GM18519 (cell line): ENCODE measurements at regions not wholly inside any gene's neighbourhood (a gene's known extent, or its start where the extent isn't known, plus 50 kb on each side); places are given as distances from the start of the nearest gene placed in this dataset.
"Not testable (repeated sequence)": the region's sequence is repeated elsewhere in the genome, so short reads cannot be mapped to it uniquely, and the experiment has no call there.

ENCODE experiments used
- ATAC-seq: cut with Tn5 transposase; IDR thresholded peaks from one replicate; pipeline ENCODE4 v1.9.1; 2021; ENCODE audit warnings: mild to moderate bottlenecking, moderate library complexity; ENCODE audit not compliant: unreplicated experiment, low FRiP score

- ATAC-seq, result no peak
Observed at GRCh38 chr10:130931256-130931655, 380.3 kb downstream of the TCERG1L start.

GRCh38 chr10:130932326-130933007, 379.1 kb downstream of the TCERG1L start:
- no peak for ATAC-seq

GRCh38 chr10:130933008-130933390, 378.5 kb downstream of the TCERG1L start:
- no peak for ATAC-seq

- ATAC-seq, result no peak
Observed at GRCh38 chr10:130934293-130935127, 377.0 kb downstream of the TCERG1L start.

- no peak for ATAC-seq
Observed at GRCh38 chr10:130935128-130935439, 376.4 kb downstream of the TCERG1L start.

- ATAC-seq, result no peak
Observed at GRCh38 chr10:130935897-130936550, 375.5 kb downstream of the TCERG1L start.

GRCh38 chr10:130936851-130937250, 374.7 kb downstream of the TCERG1L start:
- ATAC-seq, result no peak

- no peak for ATAC-seq
Observed at GRCh38 chr10:130938051-130938450, 373.5 kb downstream of the TCERG1L start.

- not testable (repeated sequence) for ATAC-seq
Observed at GRCh38 chr10:130938891-130939290, 372.6 kb downstream of the TCERG1L start.

- no peak for ATAC-seq
Observed at GRCh38 chr10:130941886-130942285, 369.6 kb downstream of the TCERG1L start.

GRCh38 chr10:130952086-130952485, 359.4 kb downstream of the TCERG1L start:
- no peak for ATAC-seq

GRCh38 chr10:130954326-130954905, 357.1 kb downstream of the TCERG1L start:
- ATAC-seq, result no peak

GRCh38 chr10:130956251-130956650, 355.3 kb downstream of the TCERG1L start:
- no peak for ATAC-seq

GRCh38 chr10:130957423-130957822, 354.1 kb downstream of the TCERG1L start:
- ATAC-seq, result no peak

GRCh38 chr10:130958003-130958402, 353.5 kb downstream of the TCERG1L start:
- no peak for ATAC-seq

GRCh38 chr10:130958981-130959751, 352.4 kb downstream of the TCERG1L start:
- no peak for ATAC-seq

GRCh38 chr10:130959752-130960195, 351.7 kb downstream of the TCERG1L start:
- no peak for ATAC-seq

GRCh38 chr10:130960531-130960930, 351.0 kb downstream of the TCERG1L start:
- no peak for ATAC-seq

- ATAC-seq, result no peak
Observed at GRCh38 chr10:130961506-130962239, 349.8 kb downstream of the TCERG1L start.
